K562 (cell line): ENCODE measurements at regions not wholly inside any gene's neighbourhood (a gene's known extent, or its start where the extent isn't known, plus 50 kb on each side); places are given as distances from the start of the nearest gene placed in this dataset.
"Not testable (repeated sequence)": the region's sequence is repeated elsewhere in the genome, so short reads cannot be mapped to it uniquely, and the experiment has no call there.

Experiments used
- ATAC-seq: fragments of 200-7000 bp; cut with Tn5 transposase; 3 replicates; pipeline ENCODE4 v1.9.1; 2020; ENCODE audit warnings: moderate library complexity
- BruUV-seq: library from RNA; stranded (reverse); fragments of 400-500 nt; replicated peaks from 2 replicates; lab custom pipeline; 2021; lab: Mats Ljungman, UMichigan
- CTCF ChIA-PET: fragments of 300-600 bp; formaldehyde crosslinking; extraction: SDS; loops from one replicate; lab custom pipeline; 2021; ENCODE audit warnings: low intra/inter-chr PET ratio; lab: Yijun Ruan, JAX
- POLR2A ChIA-PET: fragments of 300-600, 350-650 bp; sonication (Branson Sonifier 250); formaldehyde crosslinking; extraction: SDS; loops from one replicate; lab custom pipeline; 2021; ENCODE audit warnings: antibody characterized with exemption, inconsistent platforms; lab: Yijun Ruan, JAX
- DNase-seq, 4 experiments: peaks; one replicate each; pipeline versions ENCODE4 v3.0.0 to v3.0.0-alpha.2; 2011 to 2018; ENCODE audit warnings: low spot score in 3 of 4, mixed read lengths in 3 of 4; ENCODE audit errors: extremely low read depth in 1 of 4
- FAIRE-seq: peaks from 2 replicates; lab custom pipeline; 2011; peaks lifted over from hg19 to GRCh38; lab: Jason Lieb, UNC
- H2AFZ ChIP-seq: 2 replicates; pipeline ENCODE4 v1.6.0; 2011; ENCODE audit warnings: low read depth, low read length, control low read depth, inconsistent platforms
- H3K27ac ChIP-seq: fragments of 200-600 bp; 3 replicates; pipeline ENCODE4 v1.8.0; 2011; ENCODE audit warnings: low read depth, mild to moderate bottlenecking, control low read depth, inconsistent platforms, low read length, moderate library complexity, mixed read lengths; ENCODE audit errors: extremely low read depth
- H3K27me3 ChIP-seq, 2 experiments: fragments of 300-600 bp in 1 of 2; 2 replicates in 1 of 2; 3 replicates in 1 of 2; pipeline versions ENCODE4 v1.6.0 to v1.8.0; 2011; ENCODE audit warnings: inconsistent platforms in 2 of 2, low read length in 2 of 2, mild to moderate bottlenecking in 1 of 2, mixed read lengths in 1 of 2, moderate library complexity in 1 of 2; ENCODE audit not compliant: control insufficient read depth in 2 of 2, insufficient read depth in 2 of 2
- H3K36me3 ChIP-seq: fragments of 300-600 bp; 3 replicates; pipeline ENCODE4 v1.8.0; 2011; ENCODE audit warnings: mild to moderate bottlenecking, low read length, inconsistent platforms; ENCODE audit not compliant: control insufficient read depth, insufficient read depth
- H3K4me1 ChIP-seq, 2 experiments: fragments of 200-600 bp in 1 of 2; replicated peaks in 1 of 2; 2 replicates in 1 of 2; 3 replicates in 1 of 2; pipeline versions ENCODE4 v1.5.1 to v1.8.0; 2011; ENCODE audit warnings: inconsistent platforms in 2 of 2, low read length in 2 of 2, mild to moderate bottlenecking in 1 of 2, mixed read lengths in 1 of 2, moderate library complexity in 1 of 2; ENCODE audit not compliant: control insufficient read depth in 2 of 2, insufficient read depth in 2 of 2
- H3K4me2 ChIP-seq: 2 replicates; pipeline ENCODE4 v1.6.1; 2011; ENCODE audit warnings: low read length, control low read depth, inconsistent platforms, mixed read lengths; ENCODE audit not compliant: insufficient read depth
- H3K4me3 ChIP-seq: fragments of 200-600 bp; sonication (generic), shearing (Covaris generic); 2 replicates; pipeline ENCODE4 v1.5.1; 2016; ENCODE audit warnings: control low read depth, inconsistent platforms
- H3K79me2 ChIP-seq: fragments of 200-600 bp; 3 replicates; pipeline ENCODE4 v1.8.0; 2011; ENCODE audit warnings: low read length, inconsistent platforms; ENCODE audit not compliant: control insufficient read depth, insufficient read depth
- H3K9ac ChIP-seq, 2 experiments: 2 replicates each; pipeline versions ENCODE4 v1.6.0 to v1.6.1; 2011; ENCODE audit warnings: low read depth in 2 of 2, low read length in 2 of 2, control low read depth in 1 of 2, inconsistent platforms in 1 of 2, mild to moderate bottlenecking in 1 of 2, mixed read lengths in 1 of 2; ENCODE audit not compliant: insufficient read depth in 1 of 2
- H3K9me1 ChIP-seq: one replicate; pipeline ENCODE4 v1.6.0; 2011; ENCODE audit warnings: inconsistent platforms, mild to moderate bottlenecking, low read length, moderate library complexity; ENCODE audit not compliant: control insufficient read depth, insufficient read depth
- H3K9me3 ChIP-seq: replicated peaks from 2 replicates; pipeline ENCODE4 v1.5.1; 2011; ENCODE audit warnings: low read depth, low read length, inconsistent platforms; ENCODE audit not compliant: control insufficient read depth, insufficient read depth
- H4K20me1 ChIP-seq: replicated peaks from 2 replicates; pipeline ENCODE4 v1.6.1; 2011; ENCODE audit warnings: low read length, inconsistent platforms, mixed read lengths; ENCODE audit not compliant: control insufficient read depth, insufficient read depth
- NFIC ChIP-seq: fragments of 450-650 bp; IDR thresholded peaks from 2 replicates; pipeline ENCODE4 v1.6.1; 2017; ENCODE audit warnings: mild to moderate bottlenecking, inconsistent platforms
- WGBS: fragments of 100-300 bp; shearing (Covaris generic); methylation state at CpG from one replicate; pipeline ENCODE4 v1.1.6; 2016; ENCODE audit warnings: low coverage, mixed read lengths; ENCODE audit not compliant: insufficient coverage; ENCODE audit errors: missing lambda C conversion rate; 5-methylcytosine and 5-hydroxymethylcytosine counted together
- in situ Hi-C: fragments of 300-500 bp; cut with MboI; formaldehyde crosslinking; loops from 4 replicates; pipeline ENCODE4 v1.15.0; 2018; ENCODE audit warnings: inconsistent platforms, mixed read lengths
- intact Hi-C: fragments of 100-400 bp; cut with micrococcal nuclease; formaldehyde crosslinking; loops from 2 replicates; pipeline ENCODE4 v1.14.2; 2022

- FAIRE-seq = not testable (repeated sequence)
These were observed 124.3 kb upstream of the CCNG1 start for GRCh38 chr5:163313049-163313448.

GRCh38 chr5:163316374-163316773, 121.0 kb upstream of the CCNG1 start:
- ATAC-seq, POLR2A ChIA-PET, H3K9me3 ChIP-seq, H3K4me2 ChIP-seq, in situ Hi-C loops, H2AFZ ChIP-seq, H3K4me3 ChIP-seq, H3K9me1 ChIP-seq, H3K9ac ChIP-seq, BruUV-seq, FAIRE-seq, DNase-seq, H3K79me2 ChIP-seq, H3K27ac ChIP-seq, H3K36me3 ChIP-seq, intact Hi-C loops, H4K20me1 ChIP-seq, H3K27me3 ChIP-seq, CTCF ChIA-PET, H3K4me1 ChIP-seq: not testable (repeated sequence)
- WGBS = 6% methylated on average over 6 of the region's 6 CpGs
- peak; percentile 46 for TF ChIP-seq NFIC

More at GRCh38 chr5:163313049-163313448, 124.3 kb upstream of the CCNG1 start:
- H3K79me2 ChIP-seq, H3K27me3 ChIP-seq, DNase-seq, H3K27ac ChIP-seq, H3K4me3 ChIP-seq, intact Hi-C loops, H3K9me3 ChIP-seq, H3K4me2 ChIP-seq, POLR2A ChIA-PET, ATAC-seq, H3K9me1 ChIP-seq, CTCF ChIA-PET, H3K9ac ChIP-seq, H3K36me3 ChIP-seq, in situ Hi-C loops, H2AFZ ChIP-seq, H4K20me1 ChIP-seq, H3K4me1 ChIP-seq, BruUV-seq: not testable (repeated sequence)
- WGBS = 2% methylated on average over 7 of the region's 7 CpGs
